ENCODE measurements at regions not wholly inside any gene's neighbourhood (a gene's known extent, or its start where the extent isn't known, plus 50 kb on each side); places are given as distances from the start of the nearest gene placed in this dataset.

DNA sequence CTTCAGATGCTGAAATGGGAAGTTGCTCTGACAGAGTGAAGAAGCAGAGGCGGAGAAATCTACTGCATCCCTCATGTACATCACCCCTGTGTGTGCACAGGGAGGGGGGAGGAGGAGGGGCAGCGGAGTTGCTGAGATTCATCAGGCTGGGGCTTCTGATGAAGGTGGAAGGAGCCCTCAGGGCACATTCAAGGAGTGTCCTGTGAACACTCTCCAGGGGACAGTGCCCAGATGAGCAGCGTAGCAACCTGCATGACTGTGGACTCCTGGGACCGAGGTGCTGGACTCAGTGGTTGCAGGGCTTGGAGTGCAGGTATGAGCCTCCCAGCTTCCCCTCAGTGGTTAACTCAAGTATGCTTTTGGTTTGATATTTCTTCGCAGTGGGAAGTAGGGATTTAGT lies 257.8 kb upstream of the B3GAT1 start:
- TF ChIP-seq RAD21 (IDR thresholded peaks at IDR 0.05 in 1 of 2, conservative IDR thresholded peaks at IDR 0.05 in 1 of 2; ENCODE audit: low read depth in 2 of 2, low read length in 2 of 2) (no peak), TAF1 (IDR thresholded peaks at IDR 0.05; ENCODE audit: low read depth, low read length) (no peak), EP300 (IDR thresholded peaks at IDR 0.05; ENCODE audit: borderline replicate concordance in 1 of 2, low read depth in 2 of 2, low read length in 2 of 2) (no peak), EZH2 (IDR thresholded peaks at IDR 0.05; ENCODE audit: low read depth, low read length, severe bottlenecking) (no peak), CREB1 (IDR thresholded peaks at IDR 0.05) (no peak), ATF2 (IDR thresholded peaks at IDR 0.05; ENCODE audit: low read length) (no peak), CTCF (IDR thresholded peaks at IDR 0.05; ENCODE audit: control extremely low read depth in 1 of 3, insufficient read depth in 1 of 3, low read depth in 1 of 3, low read length in 3 of 3) (no peak), SIRT6 (IDR thresholded peaks at IDR 0.05; ENCODE audit: low read length) (no peak), ZNF274 (IDR thresholded peaks at IDR 0.05; ENCODE audit: borderline replicate concordance, extremely low read depth, low read length) (no peak)
